GM12878 (cell line): ENCODE measurements at regions not wholly inside any gene's neighbourhood (a gene's known extent, or its start where the extent isn't known, plus 50 kb on each side); places are given as distances from the start of the nearest gene placed in this dataset.

Source experiments
- ATAC-seq: fragments of 200-7000 bp; cut with Tn5 transposase; 3 replicates; pipeline ENCODE4 v1.9.1; 2020; ENCODE audit warnings: mild to moderate bottlenecking, moderate library complexity
- BruUV-seq: library from RNA; stranded (reverse); fragments of 400-500 nt; replicated peaks from 2 replicates; lab custom pipeline; 2021; lab: Mats Ljungman, UMichigan
- CTCF ChIA-PET: fragments of 300-600 bp; sonication (Branson Sonifier 250); formaldehyde crosslinking; extraction: SDS; loops from one replicate; lab custom pipeline; 2021; ENCODE audit warnings: inconsistent platforms; lab: Yijun Ruan, JAX
- POLR2A ChIA-PET: fragments of 350-600 bp; formaldehyde crosslinking; extraction: SDS; loops from one replicate; lab custom pipeline; 2021; ENCODE audit warnings: inconsistent platforms; lab: Charles Lee
- RAD21 ChIA-PET: fragments of 300-600 bp; sonication (Branson Sonifier 250); formaldehyde crosslinking; loops from one replicate; lab custom pipeline; 2023; ENCODE audit warnings: antibody characterized with exemption; ENCODE audit not compliant: unreplicated experiment; lab: Charles Lee
- SMC1A ChIA-PET: fragments of 300-600 bp; sonication (Branson Sonifier 250); formaldehyde crosslinking; loops from one replicate; lab custom pipeline; 2023; ENCODE audit not compliant: unreplicated experiment, uncharacterized antibody; lab: Charles Lee
- DNase-seq: peaks from one replicate; pipeline ENCODE4 v3.0.0-alpha.2; 2011; ENCODE audit warnings: low read depth, low spot score
- FAIRE-seq: peaks from 3 replicates; lab custom pipeline; 2011; peaks lifted over from hg19 to GRCh38; lab: Jason Lieb, UNC
- H2AFZ ChIP-seq: 2 replicates; pipeline ENCODE4 v1.6.0; 2011; ENCODE audit warnings: low read depth, low read length, control low read depth; ENCODE audit not compliant: control insufficient read depth
- H3K27ac ChIP-seq: 2 replicates; pipeline ENCODE4 v1.5.1; 2011; ENCODE audit warnings: control low read depth; ENCODE audit not compliant: control insufficient read depth, insufficient read depth
- H3K27me3 ChIP-seq, 2 experiments: replicated peaks in 1 of 2; 2 replicates each; pipeline versions ENCODE4 v1.6.0 to v1.6.1; 2011; ENCODE audit warnings: low read length in 1 of 2; ENCODE audit not compliant: control insufficient read depth in 2 of 2, insufficient read depth in 2 of 2
- H3K36me3 ChIP-seq, 2 experiments: 2 replicates each; pipeline ENCODE4 v1.5.1; 2011; ENCODE audit warnings: low read length in 1 of 2; ENCODE audit not compliant: control insufficient read depth in 2 of 2, insufficient read depth in 2 of 2
- H3K4me1 ChIP-seq: 2 replicates; pipeline ENCODE4 v1.6.1; 2011; ENCODE audit warnings: mild to moderate bottlenecking, low read length, moderate library complexity, mixed read lengths; ENCODE audit not compliant: control insufficient read depth, insufficient read depth
- H3K4me2 ChIP-seq: 2 replicates; pipeline ENCODE4 v1.6.0; 2011; ENCODE audit warnings: control low read depth; ENCODE audit not compliant: control insufficient read depth, insufficient read depth
- H3K4me3 ChIP-seq: fragments of 200-600 bp; sonication (generic); 2 replicates; pipeline ENCODE4 v1.5.1; 2016
- H3K79me2 ChIP-seq: 2 replicates; pipeline ENCODE4 v1.6.0; 2011; ENCODE audit warnings: low read length; ENCODE audit not compliant: control insufficient read depth, insufficient read depth
- H3K9ac ChIP-seq: 2 replicates; pipeline ENCODE4 v1.8.0; 2011; ENCODE audit warnings: low read length, control low read depth, mixed read lengths; ENCODE audit not compliant: control insufficient read depth, insufficient read depth
- H3K9me3 ChIP-seq: replicated peaks from 3 replicates; pipeline ENCODE4 v1.5.1; 2011; ENCODE audit warnings: mild to moderate bottlenecking, low read length; ENCODE audit not compliant: control insufficient read depth, insufficient read depth
- H4K20me1 ChIP-seq: 2 replicates; pipeline ENCODE4 v1.6.0; 2011; ENCODE audit not compliant: control insufficient read depth, insufficient read depth
- ASH2L ChIP-seq: fragments of 300-600, 200-600 bp; sonication (generic); IDR thresholded peaks from 2 replicates; pipeline ENCODE4 v1.6.1; 2017; ENCODE audit warnings: low read depth, mild to moderate bottlenecking, borderline replicate concordance
- CREB1 ChIP-seq: IDR thresholded peaks from 2 replicates; pipeline ENCODE4 v1.6.1; 2012; ENCODE audit warnings: low read depth, mild to moderate bottlenecking, inconsistent platforms
- NFXL1 ChIP-seq: fragments of 450-650 bp; IDR thresholded peaks from 2 replicates; pipeline ENCODE4 v1.6.1; 2017; ENCODE audit warnings: antibody characterized with exemption, mild to moderate bottlenecking, borderline replicate concordance
- PML ChIP-seq: IDR thresholded peaks from 2 replicates; pipeline ENCODE4 v1.6.1; 2012; ENCODE audit warnings: low read length, inconsistent platforms
- TCF12 ChIP-seq: IDR thresholded peaks from 2 replicates; pipeline ENCODE4 v1.6.1; 2011; ENCODE audit warnings: low read depth, mild to moderate bottlenecking, low read length
- USF1 ChIP-seq: IDR thresholded peaks from 2 replicates; pipeline ENCODE4 v1.6.1; 2011; ENCODE audit warnings: borderline replicate concordance, low read depth, mild to moderate bottlenecking, moderate library complexity, mixed read lengths, low read length; ENCODE audit not compliant: insufficient read depth; ENCODE audit errors: extremely low read length
- WGBS: methylation state at CpG from one replicate; pipeline ENCODE4 v1.1.6; 2016; ENCODE audit warnings: low lambda C conversion rate; ENCODE audit not compliant: insufficient replicate concordance, insufficient coverage; ENCODE audit errors: missing lambda C conversion rate; 5-methylcytosine and 5-hydroxymethylcytosine counted together
- in situ Hi-C: fragments of 300-500 bp; cut with MboI; formaldehyde crosslinking; loops from 9 replicates; pipeline ENCODE4 v1.14.3; 2018; ENCODE audit warnings: mixed read lengths
- intact Hi-C: fragments of 100-400 bp; cut with micrococcal nuclease; formaldehyde crosslinking; loops from one replicate; pipeline ENCODE4 v1.14.2; 2022; ENCODE audit not compliant: unreplicated experiment
- TF ChIP-seq, protein P1 (sequence below): IDR thresholded peaks from 2 replicates; pipeline ENCODE4 v1.6.1; 2012; ENCODE audit warnings: improper control_type of control experiment, low read depth, low read length; ENCODE audit not compliant: insufficient replicate concordance
- TF ChIP-seq, protein P2 (sequence below): fragments of 450-650 bp; IDR thresholded peaks from 2 replicates; pipeline ENCODE4 v1.6.1; 2016; ENCODE audit warnings: mild to moderate bottlenecking
- TF ChIP-seq, protein P3 (sequence below): IDR thresholded peaks from 2 replicates; pipeline ENCODE4 v1.6.1; 2012; ENCODE audit warnings: low read depth, low read length, improper control_type of control experiment
- TF ChIP-seq, protein P4 (sequence below): IDR thresholded peaks from 2 replicates; pipeline ENCODE4 v1.6.1; 2012; ENCODE audit warnings: low read depth, low read length, improper control_type of control experiment
- TF ChIP-seq, protein P5 (sequence below): IDR thresholded peaks from 2 replicates; pipeline ENCODE4 v1.6.1; 2012; ENCODE audit warnings: low read length, inconsistent platforms

- no peaks in the 10 kb centered on the region for H3K79me2 ChIP-seq
- no peaks in the 10 kb centered on the region for H3K36me3 ChIP-seq
- BruUV-seq = no TSS peak
- H3K4me3 ChIP-seq = no peak overlapping the region
- H3K4me1 ChIP-seq = no peaks in the 10 kb centered on the region
- H2AFZ ChIP-seq = no peak overlapping the region
- no peaks in the 10 kb centered on the region for H3K9me3 ChIP-seq
- SMC1A ChIA-PET = interaction anchor here (1.2 kb wide), 1 partner anchor 12 kb away, joined by 3 read pairs; no protein-coding TSS in a partner anchor
- H3K4me2 ChIP-seq = no peak overlapping the region
- POLR2A ChIA-PET = no interaction called here
- WGBS = 0% methylated on average over 1 of the region's 1 CpG
- no peaks in the 10 kb centered on the region for H4K20me1 ChIP-seq
- in situ Hi-C loops = no loop called here
- intact Hi-C loops = no loop called here
- ATAC-seq (no peak), DNase-seq (no peak), FAIRE-seq (no peak)
- RAD21 ChIA-PET = no interaction called here
- CTCF ChIA-PET = no interaction called here
- no peak overlapping the region for H3K27ac ChIP-seq
- no peak overlapping the region for H3K9ac ChIP-seq
- TF ChIP-seq, protein P1, sequence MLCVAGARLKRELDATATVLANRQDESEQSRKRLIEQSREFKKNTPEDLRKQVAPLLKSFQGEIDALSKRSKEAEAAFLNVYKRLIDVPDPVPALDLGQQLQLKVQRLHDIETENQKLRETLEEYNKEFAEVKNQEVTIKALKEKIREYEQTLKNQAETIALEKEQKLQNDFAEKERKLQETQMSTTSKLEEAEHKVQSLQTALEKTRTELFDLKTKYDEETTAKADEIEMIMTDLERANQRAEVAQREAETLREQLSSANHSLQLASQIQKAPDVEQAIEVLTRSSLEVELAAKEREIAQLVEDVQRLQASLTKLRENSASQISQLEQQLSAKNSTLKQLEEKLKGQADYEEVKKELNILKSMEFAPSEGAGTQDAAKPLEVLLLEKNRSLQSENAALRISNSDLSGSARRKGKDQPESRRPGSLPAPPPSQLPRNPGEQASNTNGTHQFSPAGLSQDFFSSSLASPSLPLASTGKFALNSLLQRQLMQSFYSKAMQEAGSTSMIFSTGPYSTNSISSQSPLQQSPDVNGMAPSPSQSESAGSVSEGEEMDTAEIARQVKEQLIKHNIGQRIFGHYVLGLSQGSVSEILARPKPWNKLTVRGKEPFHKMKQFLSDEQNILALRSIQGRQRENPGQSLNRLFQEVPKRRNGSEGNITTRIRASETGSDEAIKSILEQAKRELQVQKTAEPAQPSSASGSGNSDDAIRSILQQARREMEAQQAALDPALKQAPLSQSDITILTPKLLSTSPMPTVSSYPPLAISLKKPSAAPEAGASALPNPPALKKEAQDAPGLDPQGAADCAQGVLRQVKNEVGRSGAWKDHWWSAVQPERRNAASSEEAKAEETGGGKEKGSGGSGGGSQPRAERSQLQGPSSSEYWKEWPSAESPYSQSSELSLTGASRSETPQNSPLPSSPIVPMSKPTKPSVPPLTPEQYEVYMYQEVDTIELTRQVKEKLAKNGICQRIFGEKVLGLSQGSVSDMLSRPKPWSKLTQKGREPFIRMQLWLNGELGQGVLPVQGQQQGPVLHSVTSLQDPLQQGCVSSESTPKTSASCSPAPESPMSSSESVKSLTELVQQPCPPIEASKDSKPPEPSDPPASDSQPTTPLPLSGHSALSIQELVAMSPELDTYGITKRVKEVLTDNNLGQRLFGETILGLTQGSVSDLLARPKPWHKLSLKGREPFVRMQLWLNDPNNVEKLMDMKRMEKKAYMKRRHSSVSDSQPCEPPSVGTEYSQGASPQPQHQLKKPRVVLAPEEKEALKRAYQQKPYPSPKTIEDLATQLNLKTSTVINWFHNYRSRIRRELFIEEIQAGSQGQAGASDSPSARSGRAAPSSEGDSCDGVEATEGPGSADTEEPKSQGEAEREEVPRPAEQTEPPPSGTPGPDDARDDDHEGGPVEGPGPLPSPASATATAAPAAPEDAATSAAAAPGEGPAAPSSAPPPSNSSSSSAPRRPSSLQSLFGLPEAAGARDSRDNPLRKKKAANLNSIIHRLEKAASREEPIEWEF = no peak
- TF ChIP-seq PML = no peak
- TF ChIP-seq, protein P2, sequence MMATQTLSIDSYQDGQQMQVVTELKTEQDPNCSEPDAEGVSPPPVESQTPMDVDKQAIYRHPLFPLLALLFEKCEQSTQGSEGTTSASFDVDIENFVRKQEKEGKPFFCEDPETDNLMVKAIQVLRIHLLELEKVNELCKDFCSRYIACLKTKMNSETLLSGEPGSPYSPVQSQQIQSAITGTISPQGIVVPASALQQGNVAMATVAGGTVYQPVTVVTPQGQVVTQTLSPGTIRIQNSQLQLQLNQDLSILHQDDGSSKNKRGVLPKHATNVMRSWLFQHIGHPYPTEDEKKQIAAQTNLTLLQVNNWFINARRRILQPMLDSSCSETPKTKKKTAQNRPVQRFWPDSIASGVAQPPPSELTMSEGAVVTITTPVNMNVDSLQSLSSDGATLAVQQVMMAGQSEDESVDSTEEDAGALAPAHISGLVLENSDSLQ = no peak
- no peak for TF ChIP-seq NFXL1
- TF ChIP-seq, protein P3, sequence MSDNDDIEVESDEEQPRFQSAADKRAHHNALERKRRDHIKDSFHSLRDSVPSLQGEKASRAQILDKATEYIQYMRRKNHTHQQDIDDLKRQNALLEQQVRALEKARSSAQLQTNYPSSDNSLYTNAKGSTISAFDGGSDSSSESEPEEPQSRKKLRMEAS = no peak
- TF ChIP-seq, protein P4, sequence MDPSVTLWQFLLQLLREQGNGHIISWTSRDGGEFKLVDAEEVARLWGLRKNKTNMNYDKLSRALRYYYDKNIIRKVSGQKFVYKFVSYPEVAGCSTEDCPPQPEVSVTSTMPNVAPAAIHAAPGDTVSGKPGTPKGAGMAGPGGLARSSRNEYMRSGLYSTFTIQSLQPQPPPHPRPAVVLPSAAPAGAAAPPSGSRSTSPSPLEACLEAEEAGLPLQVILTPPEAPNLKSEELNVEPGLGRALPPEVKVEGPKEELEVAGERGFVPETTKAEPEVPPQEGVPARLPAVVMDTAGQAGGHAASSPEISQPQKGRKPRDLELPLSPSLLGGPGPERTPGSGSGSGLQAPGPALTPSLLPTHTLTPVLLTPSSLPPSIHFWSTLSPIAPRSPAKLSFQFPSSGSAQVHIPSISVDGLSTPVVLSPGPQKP = no peak
- TF ChIP-seq, protein P5, sequence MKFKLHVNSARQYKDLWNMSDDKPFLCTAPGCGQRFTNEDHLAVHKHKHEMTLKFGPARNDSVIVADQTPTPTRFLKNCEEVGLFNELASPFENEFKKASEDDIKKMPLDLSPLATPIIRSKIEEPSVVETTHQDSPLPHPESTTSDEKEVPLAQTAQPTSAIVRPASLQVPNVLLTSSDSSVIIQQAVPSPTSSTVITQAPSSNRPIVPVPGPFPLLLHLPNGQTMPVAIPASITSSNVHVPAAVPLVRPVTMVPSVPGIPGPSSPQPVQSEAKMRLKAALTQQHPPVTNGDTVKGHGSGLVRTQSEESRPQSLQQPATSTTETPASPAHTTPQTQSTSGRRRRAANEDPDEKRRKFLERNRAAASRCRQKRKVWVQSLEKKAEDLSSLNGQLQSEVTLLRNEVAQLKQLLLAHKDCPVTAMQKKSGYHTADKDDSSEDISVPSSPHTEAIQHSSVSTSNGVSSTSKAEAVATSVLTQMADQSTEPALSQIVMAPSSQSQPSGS = no peak
- TF ChIP-seq CREB1 = no peak
- TF ChIP-seq ASH2L = no peak
- no peak for TF ChIP-seq TCF12
- TF ChIP-seq USF1 = no peak
- H3K27me3 ChIP-seq = no peaks in the 10 kb centered on the region
These were observed 1470.3 kb upstream of the ACVR2A start for GRCh38 chr2:146374505-146374904.
